Heart left ventricle (tissue), 13 donors: ENCODE measurements at regions not wholly inside any gene's neighbourhood (a gene's known extent, or its start where the extent isn't known, plus 50 kb on each side); places are given as distances from the start of the nearest gene placed in this dataset.

Experiments used
- CTCF ChIP-seq, 12 donors: fragments of 200-600 bp; sonication (generic) in 4 of 12; IDR thresholded peaks; one replicate each; pipeline versions ENCODE4 v1.5.0 to v1.8.0; 2018 to 2022; ENCODE audit warnings: antibody characterized with exemption in 12 of 12, mild to moderate bottlenecking in 5 of 12
- POLR2A ChIP-seq, 2 donors: fragments of 450-650 bp; IDR thresholded peaks; one replicate each; pipeline ENCODE4 v1.6.1; 2017; ENCODE audit warnings: antibody characterized with exemption in 2 of 2, mild to moderate bottlenecking in 2 of 2, moderate library complexity in 2 of 2
- donor health status: ischemic (EF 13 %, LVEDD 7.1; RV severe dilation, severe dysfunction).
- donor health status: DM: no; HTN: yes; CAD: no.
- donor health status: DM: no; HTN: no; CAD: no.
- donor health status: ischemic (EF 25% LVEDD 6.9; RV normal size, moderate dysfunction).
- donor health status: ischemic (EF 25% LVEDD 5.7; RV mildly dilated, moderate dysfunction).
- donor health status: ischemic (EF 35%, LVEDD 5.7; RV mildly dilated, moderate dysfunction).
- donor health status: nonischemic (EF 11% LVEDD 7.7; RV severe dilation, severe dysfunction).
- donor health status: DM: yes; HTN: yes; CAD: no.
- donor health status: PGD.
- donor health status: ischemic (EF 29% LVEDD 5.4; RV normal size, mild dysfunction).
- donor health status: nonischemic (EF 23%, LVEDD 6.1; RV moderate dilation, normal function).

GRCh38 chr15:87492321-87492720, 764.2 kb downstream of the NTRK3 start:
- TF ChIP-seq CTCF (IDR thresholded peaks at IDR 0.05) (no peak), POLR2A (IDR thresholded peaks at IDR 0.05) (no peak)
